Duodenal mucosa (tissue), 2 donors: ENCODE measurements at regions not wholly inside any gene's neighbourhood (a gene's known extent, or its start where the extent isn't known, plus 50 kb on each side); places are given as distances from the start of the nearest gene placed in this dataset.
"Not testable (repeated sequence)": the region's sequence is repeated elsewhere in the genome, so short reads cannot be mapped to it uniquely, and the experiment has no call there.

Experiments used
- H3K27ac ChIP-seq: one replicate; pipeline ENCODE4 v1.7.0; 2013; ENCODE audit warnings: low read depth, low read length
- H3K27me3 ChIP-seq, 2 donors: one replicate each; pipeline ENCODE4 v1.7.0; 2013; ENCODE audit warnings: low read length in 2 of 2, control low read depth in 1 of 2; ENCODE audit not compliant: insufficient read depth in 2 of 2, control insufficient read depth in 1 of 2
- H3K36me3 ChIP-seq, 2 donors: one replicate each; pipeline ENCODE4 v1.7.0; 2013; ENCODE audit warnings: low read length in 2 of 2, control low read depth in 1 of 2; ENCODE audit not compliant: insufficient read depth in 2 of 2, control insufficient read depth in 1 of 2
- H3K4me1 ChIP-seq, 2 donors: one replicate each; pipeline ENCODE4 v1.7.0; 2013; ENCODE audit warnings: low read length in 2 of 2, control low read depth in 1 of 2; ENCODE audit not compliant: insufficient read depth in 2 of 2, control insufficient read depth in 1 of 2
- H3K4me3 ChIP-seq, 2 donors: one replicate each; pipeline ENCODE4 v1.7.0; 2013; ENCODE audit warnings: low read length in 2 of 2, low read depth in 1 of 2
- H3K9ac ChIP-seq, 2 donors: one replicate each; pipeline ENCODE4 v1.7.0; 2013; ENCODE audit warnings: low read length in 2 of 2, low read depth in 1 of 2
- H3K9me3 ChIP-seq, 2 donors: one replicate each; pipeline ENCODE4 v1.7.0; 2013; ENCODE audit warnings: low read length in 2 of 2, control low read depth in 1 of 2; ENCODE audit not compliant: control insufficient read depth in 1 of 2

DNA sequence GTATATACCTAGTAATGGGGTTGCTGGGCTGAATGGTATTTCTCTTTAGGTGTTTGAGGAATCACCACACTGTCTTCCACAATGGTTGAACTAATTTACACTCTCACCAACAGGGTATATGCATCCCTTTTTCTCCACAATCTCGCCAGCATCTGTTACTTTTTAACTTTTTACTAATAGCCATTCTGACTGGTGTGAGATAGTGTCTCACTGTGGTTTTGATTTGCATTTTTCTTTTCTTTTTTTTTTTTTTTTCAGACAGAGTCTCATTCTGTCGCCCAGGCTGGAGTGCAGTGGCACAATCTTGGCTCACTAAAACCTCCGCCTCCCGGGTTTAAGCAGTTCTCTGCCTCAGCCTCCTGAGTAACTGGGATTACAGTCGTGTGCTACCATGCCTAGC lies 134.7 kb upstream of the PGRMC2 start:
- not testable (repeated sequence) for H3K27me3 ChIP-seq, H3K4me3 ChIP-seq, H3K9me3 ChIP-seq, H3K9ac ChIP-seq, H3K36me3 ChIP-seq, H3K4me1 ChIP-seq, H3K27ac ChIP-seq

DNA sequence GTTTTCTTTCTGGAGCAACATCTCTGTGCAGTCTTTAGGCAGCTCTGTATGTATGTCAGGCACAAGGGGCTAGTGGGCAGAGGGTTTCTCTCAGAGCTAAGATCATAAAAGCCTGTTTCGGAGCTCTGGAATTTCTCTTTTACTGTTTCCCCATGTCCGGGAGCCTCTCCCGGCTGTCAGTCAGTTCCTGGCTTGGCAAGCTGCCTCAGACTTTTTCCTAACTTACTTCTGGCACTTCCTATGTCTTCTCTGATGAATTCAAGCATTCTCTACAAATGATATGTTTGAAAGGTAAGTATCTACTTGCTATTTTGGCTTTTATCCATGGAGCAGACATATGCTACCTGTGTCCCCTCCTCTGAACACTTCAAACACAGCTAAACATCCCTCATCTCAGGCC lies 129.3 kb upstream of the PGRMC2 start:
- Histone ChIP-seq H3K36me3 (no peaks in the 10 kb centered on the region), H3K27me3 (no peaks in the 10 kb centered on the region), H3K27ac (no peak overlapping the region), H3K4me3 (no peak overlapping the region), H3K9me3 (no peaks in the 10 kb centered on the region), H3K9ac (no peak overlapping the region), H3K4me1 (no peaks in the 10 kb centered on the region)

DNA sequence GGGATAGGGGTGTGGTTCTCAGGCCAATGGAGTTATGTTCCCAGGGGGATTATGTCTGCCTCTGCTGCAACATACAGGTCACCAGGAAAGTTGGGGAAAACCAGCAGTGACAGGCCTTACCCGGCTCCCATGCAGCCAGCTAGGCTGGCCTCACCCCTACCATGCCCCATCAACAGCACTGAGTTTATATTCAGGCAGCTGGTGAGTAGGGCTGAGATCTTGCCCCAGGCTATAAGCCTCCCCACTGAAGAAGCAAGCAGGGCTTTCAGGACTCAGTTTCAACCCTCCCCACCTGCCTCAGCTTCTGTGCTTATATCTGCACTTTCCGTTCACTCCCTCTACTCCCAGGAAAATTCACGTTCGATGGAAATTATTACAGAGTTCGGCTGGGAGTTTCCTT lies 122.4 kb upstream of the PGRMC2 start:
- H3K36me3 ChIP-seq = no peaks in the 10 kb centered on the region
- no peak overlapping the region for H3K9ac ChIP-seq
- no peak overlapping the region for H3K4me3 ChIP-seq
- no peaks in the 10 kb centered on the region for H3K4me1 ChIP-seq
- H3K27me3 ChIP-seq = no peaks in the 10 kb centered on the region
- no peaks in the 10 kb centered on the region for H3K9me3 ChIP-seq
- no peak overlapping the region for H3K27ac ChIP-seq

DNA sequence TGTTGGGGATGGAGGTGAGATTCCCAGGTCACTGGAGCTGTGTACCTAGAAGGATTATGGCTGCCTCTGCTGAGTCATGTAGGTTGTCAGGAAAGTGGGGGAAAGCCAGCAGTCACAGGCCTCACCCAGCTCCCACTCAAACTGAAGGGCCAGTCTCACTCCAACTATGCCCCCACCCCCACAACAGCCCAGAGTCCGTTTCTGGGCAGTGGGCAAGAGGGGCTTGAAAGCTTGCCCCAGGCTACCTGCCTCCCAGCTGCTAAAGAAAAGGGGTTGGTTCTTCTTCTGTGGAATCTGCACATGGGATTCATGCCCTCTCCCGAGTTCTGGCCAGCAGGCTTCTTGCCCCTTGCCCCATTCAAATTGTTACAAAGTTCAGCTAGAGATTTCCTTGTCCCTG lies 116.0 kb upstream of the PGRMC2 start:
- H3K27ac ChIP-seq = no peak overlapping the region
- no peaks in the 10 kb centered on the region for H3K27me3 ChIP-seq
- H3K9ac ChIP-seq = no peak overlapping the region
- no peaks in the 10 kb centered on the region for H3K4me1 ChIP-seq
- no peaks in the 10 kb centered on the region for H3K36me3 ChIP-seq
- H3K4me3 ChIP-seq = no peak overlapping the region
- H3K9me3 ChIP-seq = no peaks in the 10 kb centered on the region

DNA sequence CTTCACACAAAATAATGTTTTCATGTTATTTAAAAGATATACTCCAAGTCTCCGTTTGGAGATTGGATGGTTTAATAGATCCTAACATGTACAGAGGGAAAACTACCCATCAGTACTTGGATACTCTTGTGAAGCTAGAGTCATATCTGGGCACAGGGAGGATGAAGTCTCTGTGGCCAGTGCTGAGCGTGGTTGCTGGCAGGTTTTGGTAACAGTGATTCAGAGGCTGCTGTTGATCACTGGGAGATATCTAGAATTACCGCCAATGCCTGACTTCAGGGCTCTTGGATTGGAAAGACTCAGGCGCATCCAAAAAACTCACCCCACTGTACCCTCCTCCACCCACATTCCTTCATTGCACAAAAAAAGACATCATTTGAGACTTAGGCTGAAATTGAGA lies 107.2 kb upstream of the PGRMC2 start:
- no peaks in the 10 kb centered on the region for H3K36me3 ChIP-seq
- H3K27me3 ChIP-seq = no peaks in the 10 kb centered on the region
- H3K4me1 ChIP-seq = peaks cover 5 to 11% of the 10 kb centered on the region in 2 donors
- H3K9ac ChIP-seq = no peak overlapping the region
- H3K27ac ChIP-seq = no peak overlapping the region
- no peaks in the 10 kb centered on the region for H3K9me3 ChIP-seq
- no peak overlapping the region for H3K4me3 ChIP-seq

DNA sequence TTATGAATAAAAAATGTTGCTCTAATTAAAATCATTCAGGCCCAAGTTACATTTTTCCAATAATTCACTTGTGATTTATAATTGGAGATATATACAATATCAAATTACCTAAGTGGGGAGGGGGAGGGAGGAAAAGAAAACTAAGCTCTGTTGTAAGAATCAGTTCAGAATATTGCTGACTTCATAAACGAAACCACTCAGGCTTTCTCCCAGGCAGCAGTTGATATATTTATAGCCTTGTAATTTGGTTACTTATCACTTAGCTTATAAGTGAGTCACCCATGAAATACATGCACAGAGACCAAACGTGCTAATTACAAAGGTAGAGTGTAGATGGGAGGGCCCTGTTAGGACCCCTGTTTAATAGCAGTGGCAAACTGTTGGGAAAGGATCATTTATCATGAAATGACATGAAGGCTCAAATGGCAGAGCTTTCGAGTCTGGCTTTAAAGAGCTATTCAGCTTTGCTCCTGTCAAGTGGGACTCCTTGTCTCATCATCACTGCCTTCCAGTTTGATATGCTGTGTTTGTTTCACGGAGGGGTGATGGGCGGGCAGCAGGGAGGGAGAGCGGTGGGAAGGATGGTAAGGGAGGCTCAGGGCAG lies 105.6 kb upstream of the PGRMC2 start:
- H3K9ac ChIP-seq = no peak overlapping the region
- no peak overlapping the region for H3K27ac ChIP-seq
- no peaks in the 10 kb centered on the region for H3K9me3 ChIP-seq
- H3K4me3 ChIP-seq = no peak overlapping the region
- H3K4me1 ChIP-seq = peaks cover 5 to 11% of the 10 kb centered on the region in 2 donors
- H3K36me3 ChIP-seq = no peaks in the 10 kb centered on the region
- no peaks in the 10 kb centered on the region for H3K27me3 ChIP-seq

DNA sequence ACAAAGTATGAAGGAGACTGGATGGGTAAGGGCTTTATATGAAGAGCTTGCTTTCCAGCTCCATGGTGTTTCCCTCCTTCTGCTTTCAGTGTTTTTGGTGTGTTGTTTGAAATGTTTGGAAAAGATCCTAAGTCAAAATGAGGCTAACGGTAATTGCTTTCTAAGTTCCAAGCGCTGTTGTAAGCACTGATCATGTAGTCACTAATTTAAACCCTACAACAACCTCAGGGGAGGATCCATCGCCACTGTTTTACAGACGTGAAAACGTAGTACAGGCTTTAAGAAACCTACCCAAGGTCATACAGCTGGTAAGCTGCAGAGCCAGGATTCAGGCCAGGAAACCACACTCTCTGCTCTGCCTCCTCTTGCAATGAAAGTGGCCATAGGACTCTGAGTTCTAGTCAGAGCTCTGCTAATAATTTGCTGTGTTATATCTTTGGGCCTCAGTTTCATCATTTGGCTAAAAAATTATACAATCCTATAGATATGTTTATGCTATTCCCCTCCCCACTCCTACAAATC lies 102.9 kb upstream of the PGRMC2 start:
- H3K4me3 ChIP-seq = no peak overlapping the region
- H3K36me3 ChIP-seq = no peaks in the 10 kb centered on the region
- H3K27ac ChIP-seq = no peak overlapping the region
- H3K4me1 ChIP-seq = peaks cover 18 to 35% of the 10 kb centered on the region in 2 donors
- no peak overlapping the region for H3K9ac ChIP-seq
- H3K9me3 ChIP-seq = no peaks in the 10 kb centered on the region
- H3K27me3 ChIP-seq = no peaks in the 10 kb centered on the region

DNA sequence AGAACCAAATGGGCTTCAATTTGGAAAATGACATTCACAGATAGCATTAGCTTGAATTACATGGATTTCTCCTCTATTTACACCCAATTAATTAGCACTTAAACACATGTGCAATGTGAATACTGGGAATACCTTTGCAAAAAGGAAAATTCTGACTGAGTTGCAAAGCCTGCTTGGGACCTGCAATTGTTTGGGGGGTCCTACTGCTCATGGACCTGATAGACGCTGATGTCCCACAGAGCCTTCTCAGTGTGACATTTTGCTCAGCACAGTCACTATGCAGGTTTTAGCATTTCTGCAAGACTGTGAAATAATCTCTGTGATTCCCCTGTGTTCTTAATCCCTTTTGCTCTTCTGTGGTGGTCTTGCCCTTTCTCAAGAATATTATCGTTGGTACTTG lies 101.2 kb upstream of the PGRMC2 start:
- H3K27ac ChIP-seq = no peak overlapping the region
- H3K36me3 ChIP-seq = no peaks in the 10 kb centered on the region
- H3K9me3 ChIP-seq = no peaks in the 10 kb centered on the region
- no peaks in the 10 kb centered on the region for H3K27me3 ChIP-seq
- H3K4me1 ChIP-seq = peaks cover 22 to 40% of the 10 kb centered on the region in 2 donors
- no peak overlapping the region for H3K4me3 ChIP-seq
- H3K9ac ChIP-seq = no peak overlapping the region

DNA sequence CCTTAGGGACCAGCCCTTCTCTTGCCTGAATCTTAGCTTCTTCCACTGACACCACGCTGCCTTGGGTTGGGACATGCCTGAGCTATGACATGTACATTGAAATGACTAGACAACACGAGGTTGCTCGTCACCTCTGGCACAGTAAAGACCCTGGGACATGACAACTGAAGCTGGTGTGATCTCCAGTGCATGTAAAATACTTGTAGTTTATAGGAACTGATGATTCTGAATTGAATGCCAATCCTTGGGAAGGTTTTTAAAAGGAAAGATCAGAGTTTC lies 100.7 kb upstream of the PGRMC2 start:
- no peak overlapping the region for H3K4me3 ChIP-seq
- H3K27ac ChIP-seq = no peak overlapping the region
- H3K27me3 ChIP-seq = no peaks in the 10 kb centered on the region
- H3K36me3 ChIP-seq = no peaks in the 10 kb centered on the region
- peaks cover 19 to 34% of the 10 kb centered on the region in 2 donors for H3K4me1 ChIP-seq
- no peaks in the 10 kb centered on the region for H3K9me3 ChIP-seq
- H3K9ac ChIP-seq = no peak overlapping the region

DNA sequence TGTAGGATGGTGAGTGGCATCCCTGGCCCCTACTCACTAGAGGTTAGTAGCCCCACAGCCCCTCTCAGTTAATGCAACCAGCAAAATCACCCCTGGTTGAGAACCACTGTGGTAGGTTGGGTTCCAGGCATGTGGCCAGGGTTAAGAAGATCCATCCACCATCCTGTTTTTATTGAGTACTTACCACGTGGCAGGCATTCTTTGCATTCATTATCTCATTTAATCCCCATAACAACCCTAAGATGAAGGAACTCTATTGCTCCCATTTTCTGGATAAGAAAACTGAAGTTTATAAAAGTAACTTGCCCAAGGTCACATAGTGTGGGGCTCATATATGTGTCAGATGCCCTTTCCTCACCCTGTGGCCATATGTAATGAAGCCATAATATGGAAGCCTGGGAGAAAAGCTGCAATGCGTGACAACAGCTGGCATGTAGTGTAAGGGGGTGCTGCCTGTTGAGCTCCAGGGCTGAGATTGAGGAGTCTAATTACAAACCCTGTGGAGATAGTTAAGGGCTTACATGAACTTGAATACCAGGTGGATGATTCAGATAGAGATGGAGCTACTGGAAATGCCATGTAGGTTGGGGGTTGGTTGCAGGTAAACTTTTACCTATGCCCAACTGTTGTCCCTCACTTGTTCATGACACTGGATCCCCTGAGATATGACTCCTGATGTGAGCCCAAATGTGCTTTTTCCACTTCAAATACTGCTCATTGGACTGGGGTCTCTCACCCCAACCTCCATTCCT lies 100.2 kb upstream of the PGRMC2 start:
- Histone ChIP-seq H3K9ac (no peak overlapping the region), H3K36me3 (no peaks in the 10 kb centered on the region), H3K27me3 (no peaks in the 10 kb centered on the region), H3K4me3 (no peak overlapping the region), H3K4me1 (peaks cover 17 to 31% of the 10 kb centered on the region in 2 donors), H3K27ac (peak overlapping the region; percentile 36), H3K9me3 (no peaks in the 10 kb centered on the region)
